ENCODE measurements at regions not wholly inside any gene's neighbourhood (a gene's known extent, or its start where the extent isn't known, plus 50 kb on each side); places are given as distances from the start of the nearest gene placed in this dataset.

GRCh38 chr13:72062566-72062965 is 195.6 kb upstream of the DACH1 start:
- Histone ChIP-seq H3K4me1 (no peaks in the 10 kb centered on the region), H3K4me3 (no peak overlapping the region), H3K36me3 (no peaks in the 10 kb centered on the region), H3K9me3 (peaks cover 0 to 7% (median 0%) of the 10 kb centered on the region in 3 donors), H3K27ac (no peak overlapping the region), H3K27me3 (no peaks in the 10 kb centered on the region)
- DNase-seq, result no peak
- intact Hi-C loops (cut with DNase I), result no loop called here
- no peak for TF ChIP-seq CTCF (IDR thresholded peaks at IDR 0.05)
- TF ChIP-seq POLR2A (IDR thresholded peaks at IDR 0.05), result no peak
- WGBS, 2 donors, result 41 to 52% methylated on average over 2 to 4 of the region's 7 CpGs

- Histone ChIP-seq H3K36me3 (no peaks in the 10 kb centered on the region), H3K4me3 (no peak overlapping the region), H3K9me3 (peaks cover 0 to 7% (median 0%) of the 10 kb centered on the region in 3 donors), H3K27ac (no peak overlapping the region), H3K27me3 (no peaks in the 10 kb centered on the region), H3K4me1 (no peaks in the 10 kb centered on the region)
- intact Hi-C loops (cut with DNase I), result no loop called here
- no peak for TF ChIP-seq POLR2A (IDR thresholded peaks at IDR 0.05)
- TF ChIP-seq CTCF (IDR thresholded peaks at IDR 0.05), result no peak
- no peak for DNase-seq
- 60 to 62% methylated on average over 2 of the region's 2 CpGs for WGBS, 2 donors
Observed at GRCh38 chr13:72061613-72062012, 194.6 kb upstream of the DACH1 start.

- Histone ChIP-seq H3K27ac (no peak overlapping the region), H3K4me1 (no peaks in the 10 kb centered on the region), H3K9me3 (no peaks in the 10 kb centered on the region), H3K36me3 (no peaks in the 10 kb centered on the region), H3K27me3 (no peaks in the 10 kb centered on the region), H3K4me3 (no peak overlapping the region)
- TF ChIP-seq CTCF (IDR thresholded peaks at IDR 0.05), result no peak
- no peak for TF ChIP-seq POLR2A (IDR thresholded peaks at IDR 0.05)
- intact Hi-C loops (cut with DNase I), result no loop called here
- 41 to 42% methylated on average over 3 of the region's 3 CpGs for WGBS, 2 donors
- DNase-seq, result no peak
Observed at GRCh38 chr13:72050251-72050650, 183.2 kb upstream of the DACH1 start.

GRCh38 chr13:72043366-72043765 is 176.4 kb upstream of the DACH1 start:
- WGBS, 2 donors, result 65 to 68% methylated on average over 4 of the region's 4 CpGs
- no peaks in the 10 kb centered on the region for H3K36me3 ChIP-seq
- TF ChIP-seq CTCF (IDR thresholded peaks at IDR 0.05) (no peak), POLR2A (IDR thresholded peaks at IDR 0.05) (no peak)

GRCh38 chr13:72041165-72041564 is 174.2 kb upstream of the DACH1 start:
- H3K27me3 ChIP-seq, result no peaks in the 10 kb centered on the region
- 37 to 43% methylated on average over 2 of the region's 2 CpGs for WGBS, 2 donors

More at GRCh38 chr13:72043366-72043765, 176.4 kb upstream of the DACH1 start:
- no peak for DNase-seq
- no peaks in the 10 kb centered on the region for H3K27me3 ChIP-seq
- intact Hi-C loops (cut with DNase I), result no loop called here
- no peak overlapping the region for H3K4me3 ChIP-seq
- no peaks in the 10 kb centered on the region for H3K9me3 ChIP-seq
- H3K27ac ChIP-seq, result no peak overlapping the region
- no peaks in the 10 kb centered on the region for H3K4me1 ChIP-seq

More at GRCh38 chr13:72041165-72041564, 174.2 kb upstream of the DACH1 start:
- H3K27ac ChIP-seq, result no peak overlapping the region
- intact Hi-C loops (cut with DNase I), result no loop called here
- no peaks in the 10 kb centered on the region for H3K4me1 ChIP-seq
- DNase-seq, result no peak
- no peak for TF ChIP-seq POLR2A (IDR thresholded peaks at IDR 0.05)
- TF ChIP-seq CTCF (IDR thresholded peaks at IDR 0.05), result no peak
- H3K36me3 ChIP-seq, result no peaks in the 10 kb centered on the region
- no peaks in the 10 kb centered on the region for H3K9me3 ChIP-seq
- no peak overlapping the region for H3K4me3 ChIP-seq

Measured in esophagus squamous epithelium (tissue), 5 donors.